Neural cell (in vitro differentiated cells): ENCODE measurements at regions not wholly inside any gene's neighbourhood (a gene's known extent, or its start where the extent isn't known, plus 50 kb on each side); places are given as distances from the start of the nearest gene placed in this dataset.

Experiments used
- H2AFZ ChIP-seq: fragments of 200-600, 300-800 bp; sonication (generic), shearing (Covaris generic); 2 replicates; pipeline ENCODE4 v1.6.0; 2014; ENCODE audit warnings: low read depth, mild to moderate bottlenecking, antibody characterized with exemption, low read length, moderate library complexity
- H3F3A ChIP-seq: fragments of 200-600 bp; shearing (Covaris generic); 2 replicates; pipeline ENCODE4 v1.6.1; 2016; ENCODE audit warnings: mild to moderate bottlenecking, moderate library complexity, mixed read lengths, antibody characterized with exemption, low read length; ENCODE audit not compliant: insufficient read depth, poor library complexity, severe bottlenecking
- H3K27ac ChIP-seq: fragments of 200-600, 300-800 bp; sonication (generic), shearing (Covaris generic); 2 replicates; pipeline ENCODE4 v1.5.1; 2014; ENCODE audit warnings: mild to moderate bottlenecking, low read length, moderate library complexity
- H3K27me3 ChIP-seq: fragments of 300-800, 200-600 bp; sonication (generic), shearing (Covaris generic); 2 replicates; pipeline ENCODE4 v1.6.0; 2014; ENCODE audit warnings: mild to moderate bottlenecking, low read depth, low read length, moderate library complexity; ENCODE audit not compliant: insufficient read depth
- H3K36me3 ChIP-seq: fragments of 300-800, 200-600 bp; sonication (generic), shearing (Covaris generic); 2 replicates; pipeline ENCODE4 v1.5.1; 2014; ENCODE audit warnings: mild to moderate bottlenecking, antibody characterized with exemption, low read length, moderate library complexity; ENCODE audit not compliant: insufficient read depth
- H3K4me2 ChIP-seq: fragments of 300-800, 200-600 bp; sonication (generic), shearing (Covaris generic); 2 replicates; pipeline ENCODE4 v1.6.0; 2014; ENCODE audit warnings: mild to moderate bottlenecking, low read length
- H3K4me3 ChIP-seq: fragments of 300-800, 200-600 bp; sonication (generic), shearing (Covaris generic); 2 replicates; pipeline ENCODE4 v1.5.1; 2014; ENCODE audit warnings: mild to moderate bottlenecking, low read length, moderate library complexity
- H3K79me2 ChIP-seq: fragments of 200-600 bp; shearing (Covaris generic); replicated peaks from 2 replicates; pipeline ENCODE4 v1.6.0; 2014; ENCODE audit warnings: mild to moderate bottlenecking, low read length, moderate library complexity; ENCODE audit not compliant: insufficient read depth
- H3K9ac ChIP-seq: fragments of 300-800, 200-600 bp; sonication (generic), shearing (Covaris generic); 2 replicates; pipeline ENCODE4 v1.6.1; 2016; ENCODE audit warnings: mild to moderate bottlenecking, low read length, mixed read lengths
- H3K9me2 ChIP-seq: fragments of 200-600 bp; shearing (Covaris generic); 2 replicates; pipeline ENCODE4 v1.6.1; 2016; ENCODE audit warnings: mild to moderate bottlenecking, low read length, mixed read lengths; ENCODE audit not compliant: insufficient read depth
- H3K9me3 ChIP-seq: fragments of 200-600, 300-800 bp; sonication (generic), shearing (Covaris generic); 2 replicates; pipeline ENCODE4 v1.6.1; 2016; ENCODE audit warnings: mild to moderate bottlenecking, mixed run types, low read length, moderate library complexity, mixed read lengths
- H4K20me1 ChIP-seq: fragments of 200-600 bp; shearing (Covaris generic); 2 replicates; pipeline ENCODE4 v1.6.1; 2016; ENCODE audit warnings: mild to moderate bottlenecking, mixed run types; ENCODE audit not compliant: insufficient read depth
- EP300 ChIP-seq: fragments of 450-650 bp; conservative IDR thresholded peaks from 2 replicates; pipeline ENCODE4 v1.6.1; 2014; ENCODE audit warnings: antibody characterized with exemption, mild to moderate bottlenecking, moderate library complexity; ENCODE audit not compliant: poor library complexity, severe bottlenecking
- EZH2 ChIP-seq: fragments of 200-600, 300-800 bp; shearing (Covaris generic), sonication (generic); IDR thresholded peaks from 2 replicates; pipeline ENCODE4 v1.6.1; 2014; ENCODE audit warnings: antibody characterized with exemption, low read length, borderline replicate concordance, mild to moderate bottlenecking; ENCODE audit not compliant: insufficient read depth, poor library complexity, severe bottlenecking
- MXI1 ChIP-seq: fragments of 450-650 bp; conservative IDR thresholded peaks from 2 replicates; pipeline ENCODE4 v1.6.1; 2014; ENCODE audit warnings: antibody characterized with exemption, mild to moderate bottlenecking; ENCODE audit not compliant: poor library complexity, severe bottlenecking
- POLR2AphosphoS5 ChIP-seq: IDR thresholded peaks from 2 replicates; pipeline ENCODE4 v1.6.1; 2012
- RAD21 ChIP-seq: fragments of 450-650 bp; conservative IDR thresholded peaks from 2 replicates; pipeline ENCODE4 v1.6.1; 2014; ENCODE audit warnings: antibody characterized with exemption, mild to moderate bottlenecking, moderate library complexity
- REST ChIP-seq: IDR thresholded peaks from 2 replicates; pipeline ENCODE4 v1.6.1; 2012; ENCODE audit warnings: borderline replicate concordance
- SMC3 ChIP-seq: fragments of 450-650 bp; conservative IDR thresholded peaks from 2 replicates; pipeline ENCODE4 v1.6.1; 2014; ENCODE audit warnings: antibody characterized with exemption, mild to moderate bottlenecking, moderate library complexity; ENCODE audit not compliant: poor library complexity
- TAF1 ChIP-seq: IDR thresholded peaks from 2 replicates; pipeline ENCODE4 v1.6.1; 2012; ENCODE audit warnings: low read depth
- TF ChIP-seq, protein P1 (sequence below): fragments of 450-650 bp; IDR thresholded peaks from 2 replicates; pipeline ENCODE4 v1.5.1; 2014; ENCODE audit warnings: antibody characterized with exemption, mild to moderate bottlenecking, moderate library complexity; ENCODE audit not compliant: poor library complexity, severe bottlenecking

DNA sequence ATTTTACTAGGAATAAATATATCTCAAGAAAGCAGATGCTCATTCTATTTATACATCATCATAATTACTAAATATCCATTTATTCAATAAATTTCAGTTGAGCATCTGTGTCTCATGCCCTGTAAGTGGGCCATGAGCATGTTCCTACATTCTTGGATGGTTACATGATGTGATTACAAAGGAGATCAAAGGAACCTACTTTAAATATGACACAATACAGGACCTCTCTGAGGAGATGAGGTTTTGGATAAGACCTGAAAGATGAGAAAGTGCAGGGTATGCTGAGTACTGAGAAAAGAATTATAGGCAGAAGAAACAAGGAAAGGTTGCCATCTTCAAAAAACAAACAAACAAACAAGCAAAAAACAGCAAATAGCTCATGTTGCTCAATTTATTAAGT, 105.4 kb upstream of the CNTN1 start:
- no peak overlapping the region for H3K4me3 ChIP-seq
- no peak overlapping the region for H3K9ac ChIP-seq
- no peaks in the 10 kb centered on the region for H4K20me1 ChIP-seq
- no peaks in the 10 kb centered on the region for H3K79me2 ChIP-seq
- H3K27ac ChIP-seq: no peak overlapping the region
- no peak overlapping the region for H3K4me2 ChIP-seq
- no peak overlapping the region for H2AFZ ChIP-seq
- no peaks in the 10 kb centered on the region for H3F3A ChIP-seq
- no peaks in the 10 kb centered on the region for H3K36me3 ChIP-seq
- TF ChIP-seq REST (no peak), MXI1 (no peak), EP300 (no peak), RAD21 (no peak), POLR2AphosphoS5 (no peak), EZH2 (no peak), TAF1 (no peak), SMC3 (no peak)
- TF ChIP-seq, protein P1, sequence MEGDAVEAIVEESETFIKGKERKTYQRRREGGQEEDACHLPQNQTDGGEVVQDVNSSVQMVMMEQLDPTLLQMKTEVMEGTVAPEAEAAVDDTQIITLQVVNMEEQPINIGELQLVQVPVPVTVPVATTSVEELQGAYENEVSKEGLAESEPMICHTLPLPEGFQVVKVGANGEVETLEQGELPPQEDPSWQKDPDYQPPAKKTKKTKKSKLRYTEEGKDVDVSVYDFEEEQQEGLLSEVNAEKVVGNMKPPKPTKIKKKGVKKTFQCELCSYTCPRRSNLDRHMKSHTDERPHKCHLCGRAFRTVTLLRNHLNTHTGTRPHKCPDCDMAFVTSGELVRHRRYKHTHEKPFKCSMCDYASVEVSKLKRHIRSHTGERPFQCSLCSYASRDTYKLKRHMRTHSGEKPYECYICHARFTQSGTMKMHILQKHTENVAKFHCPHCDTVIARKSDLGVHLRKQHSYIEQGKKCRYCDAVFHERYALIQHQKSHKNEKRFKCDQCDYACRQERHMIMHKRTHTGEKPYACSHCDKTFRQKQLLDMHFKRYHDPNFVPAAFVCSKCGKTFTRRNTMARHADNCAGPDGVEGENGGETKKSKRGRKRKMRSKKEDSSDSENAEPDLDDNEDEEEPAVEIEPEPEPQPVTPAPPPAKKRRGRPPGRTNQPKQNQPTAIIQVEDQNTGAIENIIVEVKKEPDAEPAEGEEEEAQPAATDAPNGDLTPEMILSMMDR: no peak
- H3K9me2 ChIP-seq: no peaks in the 10 kb centered on the region
- H3K27me3 ChIP-seq: no peaks in the 10 kb centered on the region
- peaks cover 6% of the 10 kb centered on the region for H3K9me3 ChIP-seq

GRCh38 chr12:40587421-40587820, 104.8 kb upstream of the CNTN1 start:
- H3F3A ChIP-seq: no peaks in the 10 kb centered on the region
- H3K4me2 ChIP-seq: no peak overlapping the region
- no peaks in the 10 kb centered on the region for H3K79me2 ChIP-seq
- H3K9me3 ChIP-seq: peaks cover 6% of the 10 kb centered on the region
- no peaks in the 10 kb centered on the region for H3K36me3 ChIP-seq
- no peak overlapping the region for H3K4me3 ChIP-seq
- TF ChIP-seq RAD21: no peak
- TF ChIP-seq MXI1: no peak
- TF ChIP-seq EP300: no peak
- no peak for TF ChIP-seq POLR2AphosphoS5
- TF ChIP-seq TAF1: no peak
- no peak for TF ChIP-seq REST
- no peak for TF ChIP-seq EZH2
- TF ChIP-seq SMC3: no peak
- TF ChIP-seq, protein P1: no peak
- no peaks in the 10 kb centered on the region for H4K20me1 ChIP-seq
- H3K27me3 ChIP-seq: no peaks in the 10 kb centered on the region
- H3K9ac ChIP-seq: no peak overlapping the region
- H3K27ac ChIP-seq: no peak overlapping the region
- no peaks in the 10 kb centered on the region for H3K9me2 ChIP-seq
- no peak overlapping the region for H2AFZ ChIP-seq
